Colon (tissue), 2 donors: ENCODE measurements at regions not wholly inside any gene's neighbourhood (a gene's known extent, or its start where the extent isn't known, plus 50 kb on each side); places are given as distances from the start of the nearest gene placed in this dataset.

ENCODE experiments used
- FAIRE-seq: peaks from 2 replicates; lab custom pipeline; 2012; peaks lifted over from hg19 to GRCh38; lab: Jason Lieb, UNC
- donor health status: control.
- donor health status: control.

DNA sequence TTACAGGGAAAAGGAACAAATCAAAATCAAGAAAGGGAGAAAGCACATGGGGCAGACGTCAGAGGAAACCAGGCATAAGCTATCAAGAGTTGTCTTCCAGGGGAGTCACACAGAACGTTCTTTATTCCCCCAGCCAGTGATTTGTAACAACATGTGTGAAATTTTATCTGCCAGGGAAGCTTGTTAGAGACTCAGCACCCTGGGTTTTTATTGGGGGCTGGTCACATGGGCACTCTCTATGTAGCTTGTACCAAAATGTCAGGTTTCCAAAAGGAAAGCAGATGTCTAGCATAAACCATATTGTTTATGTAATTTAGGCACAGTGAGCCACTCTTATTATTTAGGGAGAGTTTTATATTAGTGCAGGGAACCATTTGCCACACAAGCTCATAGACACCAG is 440.4 kb upstream of the DCN start:
- FAIRE-seq: no peak

DNA sequence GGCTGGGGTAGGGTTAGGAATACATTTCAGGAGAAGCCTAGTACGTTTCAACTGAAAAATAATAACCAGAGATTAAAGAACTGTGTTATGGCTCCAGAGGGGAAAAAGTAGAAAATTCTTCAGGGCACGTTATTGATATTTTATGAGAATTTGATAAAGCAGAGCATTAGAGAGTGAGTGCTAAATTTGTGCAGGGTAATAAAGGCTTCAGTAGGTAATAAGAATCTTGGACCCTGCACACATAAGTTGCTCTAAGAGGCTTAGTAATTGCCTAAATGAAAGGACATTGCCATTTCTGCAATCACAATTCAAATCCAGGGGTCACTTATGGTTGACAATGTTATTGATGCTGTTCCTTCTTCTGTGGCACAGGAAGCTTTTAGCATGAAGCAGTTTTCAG is 439.4 kb upstream of the DCN start:
- FAIRE-seq: no peak

DNA sequence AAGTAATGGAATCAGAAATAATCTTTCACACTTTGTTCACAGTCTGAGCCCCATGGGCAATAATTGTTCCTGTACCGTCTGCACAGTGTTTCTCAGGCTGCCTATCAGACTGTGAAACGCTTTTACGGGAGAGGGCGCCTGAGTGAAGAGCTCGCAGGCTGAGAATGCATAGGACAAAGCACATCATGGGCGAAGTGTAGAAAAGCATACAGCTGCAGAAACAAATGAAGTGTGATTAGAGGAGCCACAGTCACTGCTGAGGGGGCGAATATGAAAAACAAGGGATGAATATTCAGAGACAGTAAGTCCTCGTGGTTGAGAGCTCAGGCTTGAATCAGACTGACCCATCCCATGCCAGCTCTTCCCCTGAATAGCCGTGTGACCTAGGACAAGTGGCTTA is 438.4 kb upstream of the DCN start:
- no peak for FAIRE-seq

- FAIRE-seq: no peak
These were observed 437.8 kb upstream of the DCN start for GRCh38 chr12:91620422-91620821.

- FAIRE-seq: no peak
These were observed 435.7 kb upstream of the DCN start for GRCh38 chr12:91618281-91618680.

GRCh38 chr12:91617818-91618217 is 435.2 kb upstream of the DCN start:
- no peak for FAIRE-seq

- no peak for FAIRE-seq
These were observed 433.8 kb upstream of the DCN start for GRCh38 chr12:91616416-91616815.

DNA sequence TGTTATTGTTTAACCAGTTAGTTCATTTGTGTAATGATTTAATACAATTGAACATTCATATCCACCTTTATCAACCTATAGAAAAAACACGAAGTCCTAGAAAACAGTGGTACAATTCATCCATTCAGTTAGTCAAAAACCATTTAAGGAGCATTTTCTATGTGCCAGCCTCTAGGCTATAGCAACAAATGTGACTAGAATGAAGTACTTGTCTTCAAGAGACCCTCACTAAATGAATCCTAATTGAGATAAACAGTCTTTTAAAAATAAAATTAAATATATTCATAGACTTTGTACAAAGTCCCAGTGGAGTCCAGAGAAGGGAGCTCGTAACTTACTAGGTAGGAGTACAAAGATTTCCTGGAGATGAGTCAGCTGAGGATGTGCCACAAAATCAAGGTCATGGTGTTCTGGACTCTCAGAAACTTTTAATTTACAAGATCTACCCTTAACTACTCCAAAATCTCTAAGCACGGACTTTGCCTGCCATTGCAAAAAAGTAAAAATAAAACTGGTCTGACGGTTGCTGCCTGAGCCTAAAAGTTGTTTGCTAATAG is 430.7 kb upstream of the DCN start:
- no peak for FAIRE-seq

DNA sequence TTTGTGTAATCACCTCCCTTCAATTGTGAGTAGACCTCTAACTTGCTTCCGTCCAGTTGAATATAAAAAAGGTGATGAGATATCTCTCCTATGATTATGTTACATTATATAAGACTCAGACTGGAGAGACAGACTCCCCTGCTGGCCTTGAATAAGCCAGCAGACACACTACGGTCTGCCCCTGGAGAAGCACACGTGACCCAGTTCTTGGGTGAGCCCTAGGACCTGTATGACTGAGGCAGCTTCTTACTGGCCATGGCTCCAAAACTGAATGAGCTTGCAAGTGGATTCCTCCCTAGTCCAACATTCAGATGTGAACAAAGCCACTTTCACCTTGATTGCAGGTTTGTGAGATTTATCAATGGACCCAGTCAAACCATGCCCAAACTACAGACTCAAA is 427.9 kb upstream of the DCN start:
- no peak for FAIRE-seq

GRCh38 chr12:91609283-91609682 is 426.7 kb upstream of the DCN start:
- no peak for FAIRE-seq

DNA sequence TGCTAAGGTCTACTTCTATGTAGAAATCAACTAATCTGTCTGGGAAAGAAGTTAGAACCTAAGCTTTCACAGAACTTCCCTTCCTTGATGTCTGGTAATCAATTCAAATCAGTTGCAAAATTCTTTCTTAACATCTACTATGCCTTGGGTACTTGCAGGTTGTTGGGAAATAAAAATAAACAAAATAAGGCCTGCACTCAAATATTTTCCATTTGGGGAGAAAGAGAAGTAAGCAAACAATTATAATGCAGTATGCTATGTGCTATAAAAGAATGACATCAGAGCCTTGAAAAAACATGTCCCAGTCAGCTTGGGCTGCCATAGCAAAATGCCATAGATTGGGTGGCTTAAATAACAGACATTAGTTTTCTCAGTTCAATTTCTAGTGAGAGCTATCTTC is 425.9 kb upstream of the DCN start:
- no peak for FAIRE-seq

GRCh38 chr12:91606662-91607377 is 424.2 kb upstream of the DCN start:
- no peak for FAIRE-seq

DNA sequence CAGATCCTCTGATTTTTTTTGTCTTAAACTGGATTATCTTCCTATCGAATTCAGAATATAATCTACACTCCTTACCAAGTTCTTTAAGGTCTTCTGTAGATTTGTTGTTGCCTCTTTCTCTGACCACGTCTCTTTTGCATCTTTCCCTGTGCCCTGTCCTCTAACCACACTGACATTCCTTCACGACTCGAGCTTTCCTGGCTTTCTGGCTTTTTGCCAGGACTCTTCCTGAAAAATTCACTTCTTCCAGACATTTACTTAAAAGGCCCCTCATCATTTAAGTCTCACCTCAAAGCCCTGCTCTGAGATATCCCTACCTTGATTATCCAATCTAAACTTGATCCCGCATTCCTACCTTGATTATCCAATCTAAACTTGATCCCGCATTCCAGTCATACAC is 422.3 kb upstream of the DCN start:
- FAIRE-seq: no peak

GRCh38 chr12:91603060-91603459 is 420.4 kb upstream of the DCN start:
- FAIRE-seq: no peak

DNA sequence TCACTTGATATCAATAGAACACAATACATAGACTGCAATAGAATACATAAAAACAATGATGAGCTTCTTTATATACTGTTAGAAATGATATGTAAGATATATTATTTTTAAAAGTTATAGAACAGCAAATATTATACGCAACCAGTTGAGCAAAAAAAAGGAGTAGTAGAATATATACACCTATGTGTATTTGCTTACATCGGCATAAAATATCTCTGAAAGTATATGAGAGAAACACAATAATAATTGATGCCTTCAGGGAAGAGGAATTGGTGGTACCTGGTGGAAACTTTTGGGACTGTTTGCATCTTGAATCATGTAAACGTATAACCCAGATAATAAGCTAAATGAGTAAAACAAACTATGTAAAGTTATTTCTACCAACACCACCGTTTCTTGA is 418.4 kb upstream of the DCN start:
- FAIRE-seq: no peak

- FAIRE-seq: no peak
These were observed 412.1 kb upstream of the DCN start for GRCh38 chr12:91594715-91595114.

DNA sequence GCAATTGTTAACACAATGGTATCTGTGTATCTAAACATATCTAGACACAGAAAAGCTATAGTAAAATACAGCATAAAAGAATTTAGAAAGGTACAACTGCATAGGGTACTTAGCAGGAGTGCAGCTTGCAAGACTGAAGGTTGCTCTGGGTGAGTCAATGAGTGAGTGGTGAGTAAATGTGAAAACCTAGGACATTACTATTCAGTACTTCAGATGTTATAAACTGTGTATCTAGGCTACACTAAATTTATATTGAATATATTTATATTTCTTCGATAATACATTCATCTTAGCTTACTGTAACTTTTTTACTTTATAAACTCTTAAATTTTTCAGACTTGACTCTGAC is 409.0 kb upstream of the DCN start:
- FAIRE-seq: no peak

DNA sequence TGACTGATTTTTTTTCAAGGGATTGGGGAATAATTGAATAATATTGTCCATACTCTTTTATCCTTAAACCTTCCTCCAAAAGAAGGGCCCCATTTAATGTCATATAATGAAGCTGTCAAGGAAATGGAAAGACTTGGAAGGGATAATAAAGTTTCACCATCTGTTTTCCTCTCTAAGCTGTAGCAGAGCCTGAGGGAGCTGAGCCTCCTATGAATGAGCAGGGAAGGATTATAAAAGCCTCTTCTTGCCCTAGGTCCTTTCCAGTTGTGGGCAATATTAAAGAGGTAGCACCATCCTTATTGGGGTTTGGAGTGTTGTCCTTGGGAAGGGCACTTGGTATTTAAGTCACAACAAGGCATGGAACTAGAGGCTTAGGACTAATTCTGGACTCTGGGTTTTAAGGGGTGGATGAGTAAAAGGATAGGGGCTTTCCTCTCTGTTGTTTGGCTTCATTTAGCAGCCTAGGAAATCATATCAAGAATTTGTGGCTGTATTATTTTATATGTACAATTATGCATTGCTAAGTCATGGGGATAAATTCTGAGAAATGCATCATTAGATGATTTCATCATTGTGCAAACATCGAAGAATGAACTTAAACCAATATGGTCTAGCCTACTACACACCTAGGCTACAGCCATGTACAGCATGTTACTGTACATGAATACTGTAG is 408.5 kb upstream of the DCN start:
- no peak for FAIRE-seq

- no peak for FAIRE-seq
These were observed 406.3 kb upstream of the DCN start for GRCh38 chr12:91588874-91589454.

DNA sequence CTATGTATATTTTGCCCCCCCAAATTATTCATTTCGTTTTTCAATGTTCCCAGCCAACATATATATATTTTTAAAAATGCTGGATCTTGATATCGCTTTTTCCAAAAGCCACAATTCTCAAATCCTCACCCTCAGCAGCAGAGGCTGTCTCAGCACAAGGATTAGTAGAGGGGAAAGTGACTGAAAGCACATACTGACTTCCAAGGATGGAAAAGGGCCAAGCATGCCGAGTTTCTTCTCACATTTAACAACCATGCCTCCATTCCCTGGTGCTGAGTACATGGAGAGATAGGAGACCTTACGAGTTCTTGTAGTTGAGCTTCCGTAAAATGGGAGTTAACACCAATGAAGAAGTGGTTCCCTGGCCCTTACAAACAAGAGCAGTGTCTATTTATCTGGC is 403.4 kb upstream of the DCN start:
- no peak for FAIRE-seq

DNA sequence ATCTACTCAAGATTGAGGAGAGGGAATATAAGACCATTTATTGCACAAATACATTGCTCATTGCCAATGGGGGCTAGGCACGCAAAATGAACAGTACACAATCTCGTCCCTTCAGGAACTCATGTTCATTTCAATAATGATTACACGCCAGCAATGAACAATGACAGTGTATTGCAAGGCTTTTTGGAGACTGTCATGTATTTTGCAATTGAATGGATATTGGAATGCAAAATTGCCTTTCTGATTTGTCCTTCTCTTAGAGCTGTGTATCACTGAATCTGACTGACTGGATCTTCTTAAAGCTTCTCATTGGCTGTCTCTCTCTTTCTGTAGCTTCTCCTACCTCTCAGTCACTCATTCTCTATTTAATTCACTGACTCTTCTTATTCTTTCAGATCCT is 400.2 kb upstream of the DCN start:
- no peak for FAIRE-seq

DNA sequence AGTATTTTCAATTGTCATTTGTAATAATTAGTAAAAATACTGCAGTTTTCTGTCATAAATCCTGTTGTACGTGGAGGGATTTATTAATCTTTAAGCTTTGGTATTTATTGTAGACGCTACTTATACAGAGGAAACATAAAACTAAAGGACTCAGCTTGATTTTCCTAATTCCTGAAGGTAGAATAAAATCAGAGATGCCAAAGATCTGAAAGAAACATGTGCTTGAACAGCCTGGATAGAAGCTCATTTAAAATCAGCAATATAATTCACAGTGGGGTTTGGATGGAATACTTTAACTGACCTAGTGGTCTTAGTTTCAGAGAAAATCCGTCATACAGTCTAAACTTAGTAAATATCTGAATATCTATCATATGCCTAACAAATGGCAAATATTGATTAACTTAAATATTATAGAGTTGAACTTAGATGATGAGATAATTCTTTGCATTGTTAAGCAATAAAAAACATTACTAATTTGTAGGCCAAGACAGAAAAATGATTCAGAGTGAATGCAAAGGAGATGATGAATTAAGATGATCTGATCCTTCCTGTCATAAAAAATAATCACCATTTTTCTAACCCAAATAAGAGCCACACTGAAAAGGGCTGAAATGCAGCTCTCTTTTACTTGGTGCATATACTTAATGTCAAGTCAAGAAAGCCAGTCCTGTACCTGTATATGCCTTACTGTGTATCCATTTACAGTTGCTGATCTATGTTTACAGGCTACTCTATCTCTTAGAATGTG is 397.1 kb upstream of the DCN start:
- FAIRE-seq: no peak
